Fibroblast of villous mesenchyme (primary cell): ENCODE measurements at regions not wholly inside any gene's neighbourhood (a gene's known extent, or its start where the extent isn't known, plus 50 kb on each side); places are given as distances from the start of the nearest gene placed in this dataset.

Source experiments
- DNase-seq: peaks from one replicate; pipeline ENCODE4 v3.0.0-alpha.2; 2010; ENCODE audit warnings: low read depth
- H3K4me3 ChIP-seq: 2 replicates; pipeline ENCODE4 v1.5.1; 2011; ENCODE audit warnings: low read depth, mild to moderate bottlenecking, low read length
- CTCF ChIP-seq: IDR thresholded peaks from 2 replicates; pipeline ENCODE4 v1.5.1; 2012; ENCODE audit warnings: low read depth, mild to moderate bottlenecking, low read length; ENCODE audit not compliant: insufficient read depth

- no peak overlapping the region for H3K4me3 ChIP-seq
- TF ChIP-seq CTCF = no peak
- DNase-seq = no peak
Observed at GRCh38 chr18:78786776-78787175, 192.8 kb upstream of the SALL3 start.

GRCh38 chr18:78787751-78788150 lies 191.9 kb upstream of the SALL3 start:
- H3K4me3 ChIP-seq = no peak overlapping the region
- no peak for TF ChIP-seq CTCF
- DNase-seq = no peak

GRCh38 chr18:78788161-78788560 lies 191.5 kb upstream of the SALL3 start:
- H3K4me3 ChIP-seq = no peak overlapping the region
- no peak for TF ChIP-seq CTCF
- no peak for DNase-seq

GRCh38 chr18:78789850-78790249 lies 189.8 kb upstream of the SALL3 start:
- H3K4me3 ChIP-seq = no peak overlapping the region
- no peak for TF ChIP-seq CTCF
- DNase-seq = no peak

- no peak for DNase-seq
- no peak for TF ChIP-seq CTCF
- H3K4me3 ChIP-seq = no peak overlapping the region
Observed at GRCh38 chr18:78790511-78790910, 189.1 kb upstream of the SALL3 start.

- no peak for TF ChIP-seq CTCF
- no peak overlapping the region for H3K4me3 ChIP-seq
- no peak for DNase-seq
Observed at GRCh38 chr18:78790960-78791359, 188.7 kb upstream of the SALL3 start.

GRCh38 chr18:78792094-78792493 lies 187.5 kb upstream of the SALL3 start:
- TF ChIP-seq CTCF = no peak
- no peak for DNase-seq
- no peak overlapping the region for H3K4me3 ChIP-seq
